VCaP (cell line): ENCODE measurements at regions not wholly inside any gene's neighbourhood (a gene's known extent, or its start where the extent isn't known, plus 50 kb on each side); places are given as distances from the start of the nearest gene placed in this dataset.
"Not testable (repeated sequence)": the region's sequence is repeated elsewhere in the genome, so short reads cannot be mapped to it uniquely, and the experiment has no call there.

ENCODE experiments used
- H3K27ac ChIP-seq: fragments of 450-650 bp; 2 replicates; pipeline ENCODE4 v1.5.1; 2017
- TF ChIP-seq, protein P1 (sequence below): fragments of 450-650 bp; conservative IDR thresholded peaks from 2 replicates; pipeline ENCODE4 v1.5.1; 2017; ENCODE audit warnings: mild to moderate bottlenecking, moderate library complexity

DNA sequence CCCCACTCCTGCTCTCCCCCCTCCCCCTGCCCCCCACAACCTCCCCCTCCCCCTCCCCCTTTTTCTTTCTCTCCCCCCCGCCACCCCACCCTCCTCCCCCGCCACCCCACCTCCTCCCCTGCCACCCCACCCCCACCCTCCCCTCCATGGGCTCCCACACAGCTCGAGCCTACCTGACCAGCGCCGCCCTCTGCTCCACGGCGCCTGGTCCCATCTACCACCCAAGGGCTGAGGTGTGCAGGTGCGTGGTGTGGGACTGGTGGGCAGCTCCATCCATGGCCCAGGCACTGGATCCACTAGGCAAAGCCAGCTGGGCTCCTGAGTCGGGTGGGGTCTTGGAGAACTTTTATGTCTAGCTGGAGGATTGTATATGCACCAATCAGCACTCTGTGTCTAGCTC is 68.3 kb upstream of the KCNAB1 start:
- H3K27ac ChIP-seq = no peak overlapping the region
- TF ChIP-seq, protein P1, sequence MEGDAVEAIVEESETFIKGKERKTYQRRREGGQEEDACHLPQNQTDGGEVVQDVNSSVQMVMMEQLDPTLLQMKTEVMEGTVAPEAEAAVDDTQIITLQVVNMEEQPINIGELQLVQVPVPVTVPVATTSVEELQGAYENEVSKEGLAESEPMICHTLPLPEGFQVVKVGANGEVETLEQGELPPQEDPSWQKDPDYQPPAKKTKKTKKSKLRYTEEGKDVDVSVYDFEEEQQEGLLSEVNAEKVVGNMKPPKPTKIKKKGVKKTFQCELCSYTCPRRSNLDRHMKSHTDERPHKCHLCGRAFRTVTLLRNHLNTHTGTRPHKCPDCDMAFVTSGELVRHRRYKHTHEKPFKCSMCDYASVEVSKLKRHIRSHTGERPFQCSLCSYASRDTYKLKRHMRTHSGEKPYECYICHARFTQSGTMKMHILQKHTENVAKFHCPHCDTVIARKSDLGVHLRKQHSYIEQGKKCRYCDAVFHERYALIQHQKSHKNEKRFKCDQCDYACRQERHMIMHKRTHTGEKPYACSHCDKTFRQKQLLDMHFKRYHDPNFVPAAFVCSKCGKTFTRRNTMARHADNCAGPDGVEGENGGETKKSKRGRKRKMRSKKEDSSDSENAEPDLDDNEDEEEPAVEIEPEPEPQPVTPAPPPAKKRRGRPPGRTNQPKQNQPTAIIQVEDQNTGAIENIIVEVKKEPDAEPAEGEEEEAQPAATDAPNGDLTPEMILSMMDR = no peak

DNA sequence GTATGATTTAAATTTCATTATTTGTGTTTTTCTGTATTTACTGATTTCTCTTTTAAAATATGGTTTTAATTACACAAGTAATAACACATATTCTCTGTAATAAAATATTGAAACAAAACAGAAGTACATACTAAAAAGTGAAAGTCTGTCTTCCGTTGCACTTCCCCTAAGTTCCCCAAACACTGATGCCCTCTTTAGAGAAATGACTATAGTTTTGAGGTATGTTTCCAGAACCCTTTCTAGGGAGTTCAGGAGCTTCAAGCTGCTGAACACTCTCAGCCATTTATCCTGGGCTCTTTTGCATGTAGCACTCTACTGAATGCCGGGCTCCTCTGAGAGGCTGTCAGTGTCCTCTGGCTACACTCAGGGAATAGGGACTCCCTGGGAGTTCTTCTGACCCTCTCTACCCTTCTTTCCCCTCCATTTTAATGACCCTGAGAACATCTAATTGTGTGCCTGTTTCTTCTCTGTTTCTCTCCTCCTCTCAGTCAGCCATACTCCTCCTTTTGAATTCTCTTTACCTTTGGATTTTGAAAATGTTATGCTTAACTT is 60.4 kb upstream of the KCNAB1 start:
- TF ChIP-seq, protein P1 = no peak

DNA sequence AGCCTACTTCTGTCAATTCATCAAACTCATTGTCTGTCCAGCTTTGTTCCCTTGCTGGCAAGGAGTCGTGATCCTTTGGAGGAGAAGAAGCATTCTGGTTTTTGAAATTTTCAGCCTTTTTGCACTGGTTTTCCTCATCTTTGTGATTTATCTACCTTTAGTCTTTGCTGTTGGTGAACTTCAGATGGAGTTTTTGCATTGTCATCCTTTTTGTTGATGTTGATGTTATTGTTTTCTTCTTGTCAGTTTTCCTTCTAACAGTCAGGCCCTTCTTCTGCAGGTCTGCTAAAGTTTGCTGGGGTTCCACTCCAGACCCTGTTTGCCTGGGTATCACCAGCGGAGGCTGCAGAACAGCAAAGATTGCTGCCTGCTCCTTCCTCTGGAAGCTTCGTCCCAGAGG is 52.2 kb upstream of the KCNAB1 start:
- H3K27ac ChIP-seq = not testable (repeated sequence)

More for the DNA sequence above, 60.4 kb upstream of the KCNAB1 start:
- H3K27ac ChIP-seq = no peak overlapping the region

DNA sequence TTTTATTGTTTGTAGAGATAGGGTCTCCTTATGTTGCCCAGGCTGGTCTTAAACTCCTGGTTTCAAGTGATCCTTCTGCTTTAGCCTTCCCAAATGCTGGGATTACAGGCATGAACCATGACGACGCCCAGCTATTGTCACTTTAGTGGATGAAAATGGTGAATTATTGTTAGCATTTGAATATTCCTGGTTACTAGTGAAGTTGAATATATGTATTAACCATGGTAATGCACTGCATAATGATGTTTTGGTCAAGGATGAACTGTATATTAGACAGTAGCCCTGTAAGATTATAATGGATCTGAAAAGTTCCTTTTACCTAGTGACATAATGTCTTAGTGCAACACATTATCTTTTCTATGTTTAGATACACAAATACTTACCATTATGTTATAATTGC is 50.4 kb upstream of the KCNAB1 start:
- H3K27ac ChIP-seq = no peak overlapping the region
- TF ChIP-seq, protein P1 = no peak
